Endodermal cell (in vitro differentiated cells): ENCODE measurements at regions not wholly inside any gene's neighbourhood (a gene's known extent, or its start where the extent isn't known, plus 50 kb on each side); places are given as distances from the start of the nearest gene placed in this dataset.

ENCODE experiments used
- DNase-seq: peaks from one replicate; pipeline ENCODE4 v3.0.0-alpha.2; 2017
- H3K27ac ChIP-seq: 2 replicates; pipeline ENCODE4 v1.5.1; 2013; ENCODE audit warnings: mild to moderate bottlenecking, low read depth, low read length, moderate library complexity
- H3K27me3 ChIP-seq: 2 replicates; pipeline ENCODE4 v1.6.1; 2013; ENCODE audit warnings: mild to moderate bottlenecking, low read length, moderate library complexity; ENCODE audit not compliant: insufficient read depth, control insufficient read depth, poor library complexity, severe bottlenecking
- H3K36me3 ChIP-seq: 2 replicates; pipeline ENCODE4 v1.7.0; 2013; ENCODE audit warnings: mild to moderate bottlenecking, low read length, moderate library complexity; ENCODE audit not compliant: control insufficient read depth, insufficient read depth
- H3K4me1 ChIP-seq: one replicate; pipeline ENCODE4 v1.7.0; 2013; ENCODE audit warnings: low read length; ENCODE audit not compliant: control insufficient read depth, insufficient read depth
- H3K4me3 ChIP-seq: 2 replicates; pipeline ENCODE4 v1.5.1; 2013; ENCODE audit warnings: mild to moderate bottlenecking, low read length, moderate library complexity
- H3K9ac ChIP-seq: 2 replicates; pipeline ENCODE4 v1.6.1; 2013; ENCODE audit warnings: mild to moderate bottlenecking, low read length, moderate library complexity; ENCODE audit not compliant: poor library complexity, severe bottlenecking; ENCODE audit errors: extremely low read depth
- H3K9me3 ChIP-seq: 2 replicates; pipeline ENCODE4 v1.6.1; 2013; ENCODE audit warnings: mild to moderate bottlenecking, low read length, moderate library complexity; ENCODE audit not compliant: control insufficient read depth
- H3K27ac Mint-ChIP-seq: 2 replicates; pipeline ENCODE4 v1.8.0; 2020; ENCODE audit warnings: mixed read lengths
- H3K27me3 Mint-ChIP-seq: 2 replicates; pipeline ENCODE4 v1.8.0; 2021; ENCODE audit warnings: mild to moderate bottlenecking, mixed read lengths; ENCODE audit not compliant: insufficient read depth
- H3K36me3 Mint-ChIP-seq: 2 replicates; pipeline ENCODE4 v1.8.0; 2020; ENCODE audit warnings: low read depth, mixed read lengths
- H3K4me1 Mint-ChIP-seq: 2 replicates; pipeline ENCODE4 v1.8.0; 2020; ENCODE audit warnings: mixed read lengths
- H3K4me3 Mint-ChIP-seq: 2 replicates; pipeline ENCODE4 v1.8.0; 2020; ENCODE audit warnings: mild to moderate bottlenecking, moderate library complexity, mixed read lengths
- H3K9me3 Mint-ChIP-seq: 2 replicates; pipeline ENCODE4 v1.8.0; 2020; ENCODE audit warnings: mild to moderate bottlenecking, mixed read lengths
- CTCF ChIP-seq: fragments of 200-600 bp; sonication (generic); conservative IDR thresholded peaks from 2 replicates; pipeline ENCODE4 v1.5.0; 2021; ENCODE audit warnings: antibody characterized with exemption, mild to moderate bottlenecking
- WGBS, 2 experiments: methylation state at CpG; one replicate each; pipeline versions ENCODE4 v1.1.5 to v1.1.7; 2013; ENCODE audit warnings: missing lambda C conversion rate in 2 of 2, mixed read lengths in 1 of 2; ENCODE audit not compliant: insufficient coverage in 1 of 2, insufficient read length in 1 of 2; 5-methylcytosine and 5-hydroxymethylcytosine counted together

DNA sequence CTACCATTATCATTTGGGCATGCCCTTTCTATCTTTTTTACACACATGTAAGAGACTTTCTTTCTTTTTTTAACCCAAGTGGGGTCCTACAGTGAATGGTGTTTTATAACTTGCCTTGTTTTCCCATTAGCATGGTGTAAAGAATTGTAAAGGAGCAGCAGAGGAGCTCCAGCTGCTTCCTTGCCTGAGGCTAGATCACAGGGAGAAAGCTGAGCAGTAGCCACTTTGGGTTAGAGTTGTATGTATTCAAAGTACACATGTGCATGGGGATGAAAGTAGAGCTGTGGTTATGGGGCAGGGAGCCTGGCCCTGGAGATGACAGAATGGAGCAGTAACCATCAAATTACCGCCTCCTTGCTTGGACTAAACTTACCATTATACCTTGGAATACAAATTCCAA lies 231.1 kb upstream of the PDZRN3 start:
- H3K4me1 ChIP-seq = no peaks in the 10 kb centered on the region
- DNase-seq = no peak
- H3K9me3 Mint-ChIP-seq = no peaks in the 10 kb centered on the region
- peaks cover 63% of the 10 kb centered on the region for H3K27me3 ChIP-seq
- H3K4me3 ChIP-seq = no peak overlapping the region
- H3K9ac ChIP-seq = no peak overlapping the region
- 96 to 100% methylated on average over 1 of the region's 1 CpG for WGBS, 2 experiments
- no peak overlapping the region for H3K27ac ChIP-seq
- H3K27ac Mint-ChIP-seq = no peak overlapping the region
- TF ChIP-seq CTCF = no peak
- peaks cover 56% of the 10 kb centered on the region for H3K27me3 Mint-ChIP-seq
- no peaks in the 10 kb centered on the region for H3K36me3 ChIP-seq
- peaks cover 4% of the 10 kb centered on the region for H3K4me1 Mint-ChIP-seq
- H3K9me3 ChIP-seq = no peaks in the 10 kb centered on the region
- H3K36me3 Mint-ChIP-seq = no peaks in the 10 kb centered on the region
- H3K4me3 Mint-ChIP-seq = no peak overlapping the region

DNA sequence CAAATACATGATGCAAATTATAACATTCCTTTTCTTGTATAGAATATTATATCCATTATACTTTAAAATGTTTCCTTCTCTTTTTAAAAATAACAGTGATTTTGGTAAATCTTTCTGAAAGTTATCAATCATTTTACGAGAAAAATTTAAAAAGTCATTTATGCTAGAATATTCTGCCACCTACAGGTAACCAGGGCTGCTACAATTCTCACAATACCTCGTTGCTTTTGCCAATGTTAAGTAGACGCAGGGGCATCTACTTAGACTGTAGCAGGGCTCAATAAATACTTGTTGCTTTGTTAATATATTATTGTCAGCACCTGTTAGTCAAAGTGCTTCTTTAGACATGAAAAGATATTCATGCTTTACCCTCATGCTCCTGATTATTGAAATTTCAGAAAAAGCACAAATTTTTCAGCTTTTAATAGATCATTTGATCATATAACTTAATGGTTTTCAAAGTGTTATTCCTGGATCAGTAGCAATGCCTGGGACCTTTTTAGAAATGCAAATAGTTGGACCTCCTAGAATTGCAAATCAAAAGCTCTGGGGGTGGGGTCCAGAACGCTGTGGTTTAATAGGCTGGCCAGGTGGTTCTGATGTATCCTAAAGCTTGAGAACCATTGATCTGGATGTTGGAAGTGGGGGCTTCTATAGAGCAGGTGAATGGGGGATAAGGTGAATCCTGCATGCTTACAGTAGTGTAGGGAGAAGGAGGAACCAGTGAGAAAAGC lies 223.6 kb upstream of the PDZRN3 start:
- H3K36me3 Mint-ChIP-seq = no peaks in the 10 kb centered on the region
- Histone ChIP-seq H3K27ac (no peak overlapping the region), H3K27me3 (peaks cover 82% of the 10 kb centered on the region), H3K9me3 (peaks cover 5% of the 10 kb centered on the region), H3K4me1 (peaks cover 3% of the 10 kb centered on the region), H3K36me3 (no peaks in the 10 kb centered on the region), H3K9ac (no peak overlapping the region), H3K4me3 (no peak overlapping the region)
- H3K4me3 Mint-ChIP-seq = no peak overlapping the region
- peak; percentile 90 for TF ChIP-seq CTCF
- H3K27ac Mint-ChIP-seq = no peak overlapping the region
- peaks cover 11% of the 10 kb centered on the region for H3K4me1 Mint-ChIP-seq
- DNase-seq = no peak
- 20 to 32% methylated on average over 3 to 4 of the region's 4 CpGs for WGBS, 2 experiments
- peaks cover 5% of the 10 kb centered on the region for H3K9me3 Mint-ChIP-seq
- H3K27me3 Mint-ChIP-seq = peaks cover 89% of the 10 kb centered on the region

GRCh38 chr3:73846951-73847350 lies 222.2 kb upstream of the PDZRN3 start:
- H3K4me3 Mint-ChIP-seq = no peak overlapping the region
- H3K4me1 Mint-ChIP-seq = peaks cover 11% of the 10 kb centered on the region
- no peak for DNase-seq
- peaks cover 88% of the 10 kb centered on the region for H3K27me3 Mint-ChIP-seq
- Histone ChIP-seq H3K9me3 (peaks cover 5% of the 10 kb centered on the region), H3K36me3 (no peaks in the 10 kb centered on the region), H3K27me3 (peaks cover 76% of the 10 kb centered on the region), H3K27ac (no peak overlapping the region), H3K9ac (no peak overlapping the region), H3K4me1 (peaks cover 3% of the 10 kb centered on the region), H3K4me3 (no peak overlapping the region)
- no peak for TF ChIP-seq CTCF
- peaks cover 10% of the 10 kb centered on the region for H3K9me3 Mint-ChIP-seq
- WGBS, 2 experiments = 81 to 92% methylated on average over 3 of the region's 3 CpGs
- no peak overlapping the region for H3K27ac Mint-ChIP-seq
- no peaks in the 10 kb centered on the region for H3K36me3 Mint-ChIP-seq
